Non-pigmented ciliary epithelial cell (primary cell): ENCODE measurements at regions not wholly inside any gene's neighbourhood (a gene's known extent, or its start where the extent isn't known, plus 50 kb on each side); places are given as distances from the start of the nearest gene placed in this dataset.

Experiments used
- DNase-seq: peaks from one replicate; pipeline ENCODE4 v3.0.0-alpha.2; 2010; ENCODE audit warnings: low read depth

DNA sequence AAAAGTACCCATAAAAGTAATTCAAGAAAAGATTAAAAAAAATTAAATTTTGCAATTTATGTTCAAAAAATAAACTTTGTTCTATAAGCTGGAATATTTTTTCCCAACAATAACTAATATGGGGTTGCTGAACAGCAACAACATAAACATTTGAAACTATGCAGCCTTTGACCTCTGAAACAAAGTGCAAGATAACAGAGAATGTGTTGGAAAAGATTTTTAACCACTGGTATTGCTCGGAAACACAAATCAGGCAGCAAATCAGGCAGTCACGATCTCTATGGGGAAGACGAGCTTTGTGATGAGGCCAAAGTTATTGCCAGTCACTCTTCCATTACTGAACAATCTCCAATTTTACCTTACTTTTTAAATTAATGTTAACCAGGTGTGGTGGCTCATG is 332.1 kb downstream of the PABPC4L start:
- DNase-seq = no peak

DNA sequence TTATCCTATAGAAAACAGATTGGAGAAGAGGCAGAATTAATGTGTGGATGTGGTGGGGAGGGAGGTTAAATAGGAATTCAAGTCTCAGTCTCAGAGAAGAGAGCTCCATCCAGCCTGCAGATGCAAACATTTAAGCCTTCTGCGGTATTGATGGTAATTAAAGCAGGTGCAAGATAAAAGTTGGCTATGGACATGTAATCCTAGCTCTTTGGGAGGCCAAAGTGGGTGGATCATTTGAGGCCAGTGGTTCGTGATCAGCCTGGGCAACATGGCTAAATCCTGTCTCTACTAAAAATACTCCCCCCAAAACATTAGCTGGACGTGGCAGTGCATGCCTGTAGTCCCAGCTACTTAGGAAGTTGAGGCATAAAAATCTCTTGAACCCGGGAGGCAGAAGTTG is 332.7 kb downstream of the PABPC4L start:
- DNase-seq = no peak

DNA sequence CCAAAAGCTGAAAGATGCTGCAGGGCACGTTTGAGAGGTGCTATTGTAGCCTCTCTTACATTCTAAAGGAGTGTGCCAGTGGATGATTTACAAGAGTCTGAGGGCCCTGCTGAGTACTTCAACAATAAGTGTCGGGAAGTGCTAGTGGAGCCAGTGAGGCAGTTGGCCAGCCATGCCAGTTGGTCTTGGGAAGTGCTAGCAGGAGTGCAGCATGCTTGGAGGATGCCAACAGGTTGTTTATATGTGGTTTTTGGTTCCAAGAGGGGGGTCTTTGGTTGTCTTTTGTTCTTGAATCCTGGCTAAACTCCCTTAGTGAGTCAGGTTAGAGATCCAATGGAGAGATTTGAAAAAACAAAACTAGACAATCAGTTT is 335.3 kb downstream of the PABPC4L start:
- no peak for DNase-seq

DNA sequence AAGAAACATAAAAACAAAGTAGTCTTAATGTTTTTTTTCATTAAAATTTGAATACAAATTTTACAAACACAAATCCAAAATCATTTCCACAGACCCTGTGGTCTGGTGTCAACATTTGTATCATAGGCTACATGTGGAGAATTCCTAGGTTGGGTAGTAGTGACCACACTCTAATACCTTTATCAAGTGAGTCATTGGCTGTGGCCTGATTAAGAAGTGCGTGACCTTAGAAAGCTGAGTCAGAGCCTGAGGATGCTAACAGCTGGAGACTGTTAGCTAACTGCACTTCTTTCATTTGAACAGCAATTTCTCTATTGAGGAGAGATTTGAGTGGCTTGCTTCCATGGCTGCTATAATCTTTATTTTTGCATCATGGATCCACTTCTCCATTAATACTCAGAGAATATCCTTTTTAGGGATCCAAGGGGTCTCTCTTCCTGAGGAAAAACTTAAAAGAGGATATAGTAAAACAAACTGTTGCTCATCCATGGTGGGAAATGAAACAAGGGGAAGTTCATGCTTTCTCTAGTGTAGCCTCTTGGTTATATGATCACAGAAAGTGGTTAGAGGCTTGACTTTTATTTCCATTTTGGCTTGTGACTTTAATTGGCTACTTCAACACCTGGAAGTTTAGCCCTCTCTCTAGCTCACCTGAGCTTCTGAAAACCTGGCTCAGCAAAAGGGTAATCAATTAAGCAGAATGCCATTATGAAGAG is 335.8 kb downstream of the PABPC4L start:
- peak; percentile 98 for DNase-seq

DNA sequence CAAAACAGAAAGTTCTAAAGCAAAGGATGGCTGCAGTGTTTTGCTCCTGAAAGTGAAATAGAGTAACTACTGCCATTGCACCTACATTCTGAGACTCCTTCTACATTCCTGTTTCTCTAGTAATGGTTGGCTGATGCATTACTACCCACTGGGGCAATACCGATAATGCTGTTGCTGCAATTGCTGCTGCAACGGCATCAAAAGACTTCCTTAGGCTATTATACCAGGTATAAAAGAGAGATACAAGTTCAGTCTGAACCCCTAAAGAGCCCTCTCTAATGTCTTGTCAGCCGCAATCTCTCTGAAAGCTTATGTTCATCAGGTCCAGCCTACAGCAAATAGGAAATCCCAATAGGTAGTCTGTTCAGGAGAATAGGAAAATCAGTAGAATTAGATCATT is 338.4 kb downstream of the PABPC4L start:
- no peak for DNase-seq

DNA sequence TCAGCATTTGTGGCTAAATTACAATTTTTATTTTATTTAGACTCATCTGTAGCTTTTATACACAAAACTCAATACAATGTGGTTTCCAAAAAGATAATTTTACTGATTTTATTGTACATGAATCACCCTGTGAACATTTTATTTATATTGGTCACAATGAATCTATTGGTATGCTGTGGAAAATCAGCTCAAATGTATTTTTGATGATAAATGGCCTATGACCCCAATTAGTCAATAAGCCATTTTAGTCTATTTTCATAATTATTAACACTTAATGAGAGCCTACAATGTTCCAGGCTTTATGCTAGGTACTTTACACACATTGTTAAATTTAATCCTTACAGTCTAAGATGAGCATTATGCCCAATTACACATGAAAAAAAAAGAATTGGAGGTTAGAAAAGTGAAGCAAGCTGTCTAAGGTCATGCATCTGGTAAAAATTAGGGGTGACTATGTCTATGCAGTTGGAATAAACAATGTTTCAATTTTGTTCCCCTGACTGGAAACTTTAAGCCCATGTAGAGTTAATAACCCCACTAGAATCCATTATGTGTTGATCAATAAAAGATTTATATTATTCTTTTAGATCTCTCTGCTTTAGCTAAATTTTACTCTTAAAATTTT is 344.7 kb downstream of the PABPC4L start:
- no peak for DNase-seq

DNA sequence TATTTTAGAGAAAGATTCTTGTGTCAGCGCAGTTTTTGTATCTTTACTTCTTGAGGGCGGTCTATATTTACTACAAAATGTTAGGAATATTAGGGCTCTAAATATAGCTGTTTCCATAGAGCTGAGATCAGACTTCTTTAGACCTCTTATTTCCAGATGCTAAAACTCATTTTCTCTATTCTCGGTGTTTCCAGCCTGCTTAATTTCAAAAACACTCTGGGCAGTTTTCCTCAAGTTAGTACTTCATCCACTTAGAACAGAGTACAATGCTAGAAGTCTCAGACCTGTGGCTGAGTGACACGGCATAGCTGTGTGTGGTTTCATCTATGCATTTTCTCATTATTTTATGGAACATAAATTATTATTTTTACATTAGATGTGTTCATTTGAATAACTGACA is 346.6 kb downstream of the PABPC4L start:
- DNase-seq = no peak

DNA sequence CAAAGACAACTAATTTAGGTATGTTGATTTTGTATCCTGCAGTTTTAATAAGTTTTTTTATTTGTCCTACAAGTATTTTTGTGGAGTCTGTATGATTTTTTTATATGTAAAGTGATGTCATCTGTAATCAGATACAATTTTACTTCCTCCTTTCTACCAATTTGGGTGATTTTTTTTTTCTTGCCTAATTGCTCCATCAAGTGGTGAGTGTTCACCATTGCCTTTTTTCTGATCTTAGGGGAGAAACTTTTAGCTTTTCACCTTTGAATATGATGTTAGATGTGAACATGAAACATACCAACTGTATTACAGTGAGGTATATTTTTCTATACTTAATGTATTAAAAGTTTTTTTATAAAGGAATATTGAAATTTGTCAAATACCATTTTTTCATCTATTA is 362.3 kb downstream of the PABPC4L start:
- no peak for DNase-seq

DNA sequence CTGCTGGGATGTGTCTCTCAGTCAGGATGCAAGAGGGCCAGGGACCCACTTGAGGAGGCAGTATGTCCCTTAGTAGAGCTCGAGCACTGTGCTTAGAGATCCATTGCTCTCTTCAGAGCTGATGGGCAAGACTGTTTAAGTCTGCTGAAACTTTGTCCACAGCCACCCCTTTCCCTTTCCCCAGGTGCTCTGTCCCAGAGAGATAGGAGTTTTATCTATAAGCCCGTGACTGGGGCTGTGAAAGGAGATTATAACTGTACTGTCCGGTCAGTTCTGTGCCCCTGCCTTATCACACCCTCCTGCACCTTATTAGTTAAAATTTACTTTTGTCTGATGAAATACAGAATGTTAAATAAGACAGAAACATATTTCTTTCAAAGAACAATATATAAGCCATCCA is 378.4 kb downstream of the PABPC4L start:
- no peak for DNase-seq

DNA sequence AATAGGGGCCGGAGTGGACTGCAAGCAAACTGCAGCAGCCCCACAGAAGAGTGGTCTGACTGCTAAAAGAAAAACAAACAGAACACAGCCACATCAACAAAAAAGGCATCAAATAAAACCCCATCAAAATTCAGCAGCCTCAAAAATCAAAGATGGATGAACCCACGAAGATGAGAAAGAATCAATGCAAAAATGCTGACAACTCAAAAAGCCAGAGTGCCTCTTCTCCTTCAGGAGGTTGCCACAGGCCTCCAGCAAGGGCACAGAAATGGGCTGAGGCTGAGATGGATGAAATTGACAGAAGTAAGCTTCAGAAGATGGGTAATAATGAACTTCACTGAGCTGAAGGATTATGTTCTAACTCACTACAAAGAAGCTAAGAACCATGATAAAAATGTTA is 388.6 kb downstream of the PABPC4L start:
- no peak for DNase-seq

DNA sequence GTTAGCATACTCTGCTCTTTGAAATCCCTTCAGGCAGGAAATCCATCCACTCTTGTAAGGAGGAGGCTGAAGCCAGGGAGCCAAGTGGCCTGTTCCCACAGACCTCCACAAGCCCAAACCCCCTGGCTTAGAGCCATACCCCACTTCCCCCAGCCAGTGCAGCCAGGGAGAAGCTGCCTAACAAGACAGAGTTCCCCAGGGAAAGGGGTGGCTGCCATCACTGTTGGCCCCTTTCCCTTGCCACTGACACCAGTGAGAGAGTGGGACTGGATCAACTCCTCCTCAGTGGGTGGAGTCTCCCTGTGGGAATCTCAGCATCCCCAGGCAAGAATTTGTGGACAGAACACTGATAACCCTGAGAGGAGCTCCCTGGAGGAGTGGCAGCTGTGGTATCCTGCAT is 389.4 kb downstream of the PABPC4L start:
- DNase-seq = no peak

DNA sequence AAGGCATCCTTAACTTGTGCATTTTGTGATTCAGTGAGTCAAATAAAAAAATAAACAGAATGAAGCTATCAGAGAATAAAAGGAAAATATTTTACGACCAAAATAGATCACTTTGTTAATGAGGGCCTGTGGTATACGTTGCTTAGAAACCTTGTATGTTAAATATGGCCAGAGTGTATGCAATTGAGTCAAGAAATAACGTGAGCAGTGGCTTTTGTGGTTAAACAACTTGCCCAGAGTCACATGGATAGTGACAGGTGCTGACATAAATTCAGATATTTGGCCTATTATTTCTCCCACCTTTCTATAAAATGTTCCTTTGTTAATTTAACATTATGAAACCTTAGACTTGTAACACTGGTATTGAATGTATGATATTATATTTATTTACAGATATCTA is 393.4 kb downstream of the PABPC4L start:
- no peak for DNase-seq

DNA sequence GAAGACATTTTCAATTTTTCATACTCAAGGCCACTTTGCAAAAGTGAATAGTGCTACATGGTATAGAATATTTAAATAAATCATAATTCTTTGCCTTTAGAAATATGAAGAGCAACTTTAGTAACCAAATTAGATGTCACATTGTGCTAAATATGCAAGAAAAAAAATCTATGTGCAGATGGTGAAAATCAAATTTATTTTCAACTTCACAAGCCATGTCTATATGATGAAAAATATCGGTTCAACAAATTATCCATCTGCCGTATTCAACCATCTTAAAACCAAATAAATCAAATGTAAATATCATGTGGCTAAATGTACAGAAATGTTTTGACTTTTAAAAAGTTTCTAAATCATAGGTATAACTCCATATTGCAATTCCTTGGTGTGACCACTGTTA is 398.2 kb downstream of the PABPC4L start:
- no peak for DNase-seq

DNA sequence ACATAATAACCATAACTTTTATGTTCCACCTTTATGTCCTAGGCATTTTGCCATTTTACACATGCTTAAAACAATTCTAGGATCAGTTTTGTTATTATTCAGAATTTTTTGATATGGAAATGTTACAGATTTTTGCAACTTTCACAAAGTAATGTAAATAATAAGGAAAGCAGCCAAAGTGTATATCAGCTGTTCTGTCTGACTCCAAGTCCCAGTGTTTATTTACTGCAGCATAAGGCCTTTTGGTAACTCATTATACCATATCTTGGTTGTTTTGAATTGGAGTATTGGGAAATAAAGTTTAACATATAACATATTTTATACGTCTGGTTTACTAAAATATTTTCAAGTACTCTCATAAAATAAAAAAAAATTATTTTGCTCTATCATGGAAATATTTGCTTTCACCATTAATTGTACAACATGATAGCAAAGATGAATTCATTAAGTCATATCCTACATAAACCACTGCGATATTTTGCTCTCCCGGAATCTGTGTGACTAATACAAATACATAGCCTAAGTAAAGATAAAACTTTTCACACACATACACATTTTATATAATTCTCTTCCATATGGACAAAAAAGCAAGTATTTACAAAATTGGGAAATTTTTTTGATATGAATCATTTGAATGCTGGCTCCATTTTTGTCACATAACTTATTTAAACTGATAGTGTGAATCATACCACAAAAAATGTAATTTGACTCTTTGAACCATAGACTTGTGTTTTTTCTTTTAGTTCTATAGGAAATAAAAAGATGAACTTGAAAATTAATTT is 399.0 kb downstream of the PABPC4L start:
- peak; percentile 27 for DNase-seq

DNA sequence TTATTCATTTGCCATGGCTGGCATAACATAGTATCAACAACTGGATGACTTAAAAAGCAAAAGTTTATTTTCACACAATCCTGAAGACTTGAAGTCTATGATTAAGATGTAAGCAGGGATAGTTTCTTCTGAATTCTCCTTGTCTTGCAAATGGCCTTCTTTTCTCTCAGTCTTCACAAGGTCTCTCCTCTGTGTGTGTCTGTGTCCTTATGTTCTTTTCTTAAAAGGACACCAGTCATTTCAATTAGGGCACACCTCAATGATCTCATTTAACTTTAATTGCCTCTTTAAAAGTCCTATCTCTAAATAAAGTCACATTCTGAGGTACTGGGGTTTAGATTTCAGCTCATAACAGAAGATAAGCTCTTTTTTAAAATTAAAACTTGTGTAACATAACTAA is 399.7 kb downstream of the PABPC4L start:
- no peak for DNase-seq

DNA sequence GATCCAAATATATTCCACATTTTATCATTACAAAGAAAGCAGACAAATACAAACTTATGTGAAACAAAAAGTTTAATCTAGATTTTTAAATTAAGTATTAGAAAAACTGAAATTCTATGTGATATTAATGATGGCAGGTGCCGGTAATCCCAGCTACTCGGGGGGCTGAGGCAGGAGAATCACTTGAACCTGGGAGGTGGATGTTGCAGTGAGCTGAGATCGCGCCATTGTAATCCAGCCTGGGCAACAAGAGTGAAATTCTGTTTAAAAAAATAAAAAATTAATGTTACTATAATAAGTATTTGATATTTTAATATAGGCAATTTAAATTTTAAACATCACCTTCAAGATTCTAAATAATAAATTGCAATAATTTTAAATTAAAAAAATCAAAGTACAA is 400.6 kb downstream of the PABPC4L start:
- DNase-seq = no peak

DNA sequence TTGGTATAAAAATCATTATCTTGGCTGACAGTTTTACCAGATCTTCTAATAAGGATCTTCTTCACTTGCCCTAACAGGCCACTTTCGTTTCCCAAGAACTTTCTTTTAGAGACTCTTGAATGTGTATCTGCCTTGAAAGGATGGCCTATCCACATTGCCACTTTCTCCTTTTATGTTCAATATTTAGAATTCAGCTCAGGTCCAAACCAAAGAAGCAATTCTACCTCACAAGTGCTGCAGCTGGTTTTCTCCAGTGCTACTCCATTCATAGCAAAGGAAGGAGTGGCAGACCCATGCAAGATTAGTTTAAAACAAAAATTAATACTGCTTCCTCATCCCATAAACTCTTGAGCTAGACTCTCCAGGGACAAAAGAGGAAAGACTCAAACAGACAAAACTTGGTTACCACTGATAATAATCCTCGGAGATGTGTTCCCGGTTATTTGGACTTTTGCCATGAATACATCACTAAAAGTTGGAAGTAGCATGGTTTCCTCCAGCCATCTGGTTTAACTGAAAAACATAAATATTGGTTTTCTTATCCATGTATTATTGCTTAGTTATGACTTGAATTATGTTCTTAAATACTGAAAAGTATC is 401.8 kb downstream of the PABPC4L start:
- no peak for DNase-seq

DNA sequence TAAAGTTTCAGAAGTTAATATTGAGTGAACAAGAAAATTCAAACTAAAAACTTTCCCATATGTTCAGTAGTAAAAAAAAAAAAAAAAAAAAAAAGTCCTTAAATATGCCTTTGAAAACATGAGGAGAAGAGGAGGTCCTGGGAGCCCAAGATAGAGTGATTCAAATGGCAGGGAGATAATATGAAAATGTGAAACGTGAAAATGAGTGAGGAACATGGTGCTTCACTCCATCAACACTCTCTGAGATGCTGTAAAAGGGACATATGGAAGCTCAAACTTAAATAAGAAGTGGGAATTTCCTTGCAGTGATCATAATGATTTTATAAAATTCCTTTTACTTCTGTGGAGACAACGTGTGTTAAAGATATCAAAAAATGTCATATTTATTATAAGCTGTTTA is 423.9 kb downstream of the PABPC4L start:
- DNase-seq = no peak

DNA sequence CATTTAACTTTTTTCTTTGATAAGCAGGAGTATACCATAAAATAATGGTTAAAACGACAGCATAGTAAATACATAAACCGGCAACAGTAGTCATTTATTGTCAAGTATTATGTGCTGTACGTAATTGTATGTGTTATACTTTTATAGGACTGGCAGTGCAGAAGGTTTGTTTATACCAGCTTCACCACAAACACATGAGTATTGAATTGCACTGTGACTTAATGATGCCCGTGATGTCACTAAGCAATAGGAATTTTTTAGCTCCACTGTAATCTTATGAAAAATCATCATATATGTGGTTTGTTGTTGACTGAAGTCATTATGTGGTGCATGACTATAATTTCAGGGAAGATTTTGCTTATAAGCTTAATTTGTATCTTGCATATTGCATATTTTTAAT is 424.6 kb downstream of the PABPC4L start:
- no peak for DNase-seq

DNA sequence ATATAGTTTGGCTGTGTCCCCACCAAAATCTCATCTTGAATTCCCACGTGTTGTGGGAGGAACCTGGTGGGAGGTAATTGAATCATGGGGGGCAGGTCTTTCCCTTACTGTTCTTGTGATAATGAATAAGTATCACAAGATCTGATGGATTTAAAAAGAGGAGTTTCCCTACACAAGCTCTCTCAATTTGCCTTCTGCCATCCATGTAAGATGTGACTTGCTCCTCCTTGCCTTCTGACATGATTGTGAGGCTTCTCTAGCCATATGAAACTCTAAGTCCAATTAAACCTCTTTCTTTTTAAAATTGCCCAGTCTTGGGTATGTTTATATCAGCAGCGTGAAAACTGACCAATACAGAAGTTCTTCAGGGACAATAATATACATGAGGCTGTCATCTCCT is 425.1 kb downstream of the PABPC4L start:
- no peak for DNase-seq

DNA sequence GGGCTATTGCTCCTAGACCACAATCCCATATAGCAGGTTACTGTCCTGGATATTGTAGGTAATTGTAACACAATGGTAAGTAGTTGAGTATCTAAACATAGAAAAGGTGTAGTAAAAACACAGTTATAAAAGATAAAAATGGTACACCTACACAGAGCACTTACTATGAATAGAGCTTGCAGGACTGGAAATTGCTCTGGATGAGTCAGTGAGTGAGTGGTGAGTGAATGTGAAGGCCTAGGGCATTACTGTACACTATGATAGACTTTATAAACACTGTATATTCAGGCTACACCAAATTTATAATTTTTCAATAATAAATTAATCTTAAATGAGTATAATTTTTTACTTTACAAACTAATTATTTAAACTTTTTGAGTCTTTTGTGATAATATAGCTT is 425.7 kb downstream of the PABPC4L start:
- DNase-seq = peak; percentile 26

DNA sequence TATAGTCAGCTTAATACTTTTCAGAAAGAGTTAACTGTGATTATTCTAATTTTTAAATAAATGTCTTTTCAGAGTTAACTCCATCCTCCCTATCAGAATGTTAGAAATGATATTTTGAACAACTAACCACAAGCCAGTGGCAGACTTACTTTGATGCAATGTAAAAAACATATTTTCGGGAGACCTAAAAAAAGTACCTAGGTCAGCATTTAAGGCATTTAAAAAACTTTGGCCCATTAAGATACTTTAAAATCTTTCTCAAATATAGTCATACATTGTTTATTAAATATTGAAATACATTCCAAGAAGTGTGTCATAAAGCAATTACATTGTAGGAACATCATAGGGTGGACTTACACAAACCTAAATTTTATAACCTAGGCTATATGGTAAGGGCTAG is 426.1 kb downstream of the PABPC4L start:
- DNase-seq = no peak

DNA sequence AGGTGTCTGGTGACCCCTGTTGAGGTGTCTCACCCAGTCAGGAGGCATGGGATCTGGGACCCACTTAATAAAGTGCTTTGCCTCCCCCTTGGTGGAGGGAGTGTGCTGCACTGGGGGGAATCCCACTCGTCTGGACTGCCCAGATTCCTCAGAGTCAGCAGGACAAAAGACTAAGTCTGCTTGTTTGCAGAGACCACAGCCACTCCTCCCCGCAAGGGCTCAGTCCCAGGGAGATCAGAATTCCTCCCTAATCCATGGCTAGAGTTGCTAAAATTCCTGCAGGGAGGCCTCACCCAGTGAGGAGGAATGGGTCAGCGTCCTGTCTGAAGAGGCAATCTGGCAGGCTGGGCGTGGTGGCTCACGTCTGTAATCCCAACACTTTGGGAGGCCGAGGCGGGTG is 442.2 kb downstream of the PABPC4L start:
- DNase-seq = no peak
